GM03348 (cell line): ENCODE measurements at regions not wholly inside any gene's neighbourhood (a gene's known extent, or its start where the extent isn't known, plus 50 kb on each side); places are given as distances from the start of the nearest gene placed in this dataset.

Experiments
- DNase-seq: peaks from one replicate; pipeline ENCODE4 v3.0.0; 2012; ENCODE audit warnings: low spot score

DNA sequence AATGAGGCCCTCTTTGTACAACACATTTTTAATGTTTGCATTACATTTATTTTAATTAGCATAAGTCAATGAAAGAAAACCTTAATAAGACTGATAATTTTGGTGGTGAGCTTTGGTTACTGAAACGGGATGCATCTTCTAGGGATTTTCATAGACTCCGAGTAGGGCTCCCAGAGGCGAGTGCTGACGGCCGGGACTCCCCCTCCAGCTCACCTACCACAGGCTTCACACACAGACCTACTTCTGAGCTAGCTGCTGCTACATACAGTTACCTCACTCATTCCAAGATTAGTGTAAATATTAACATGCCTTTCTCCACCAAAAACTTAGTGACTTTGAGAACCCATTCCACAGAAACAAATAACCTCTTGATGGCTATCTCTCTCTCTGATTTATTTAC, 271.1 kb downstream of the GALR1 start:
- DNase-seq: no peak

GRCh38 chr18:77522051-77522675, 272.5 kb downstream of the GALR1 start:
- no peak for DNase-seq

- no peak for DNase-seq
These were observed 275.3 kb downstream of the GALR1 start for GRCh38 chr18:77524909-77525308.

- DNase-seq: no peak
These were observed 277.3 kb downstream of the GALR1 start for GRCh38 chr18:77526962-77527361.

GRCh38 chr18:77528872-77529271, 279.2 kb downstream of the GALR1 start:
- no peak for DNase-seq

- DNase-seq: no peak
These were observed 280.0 kb downstream of the GALR1 start for GRCh38 chr18:77529492-77530176.

- DNase-seq: no peak
These were observed 281.1 kb downstream of the GALR1 start for GRCh38 chr18:77530732-77531131.

DNA sequence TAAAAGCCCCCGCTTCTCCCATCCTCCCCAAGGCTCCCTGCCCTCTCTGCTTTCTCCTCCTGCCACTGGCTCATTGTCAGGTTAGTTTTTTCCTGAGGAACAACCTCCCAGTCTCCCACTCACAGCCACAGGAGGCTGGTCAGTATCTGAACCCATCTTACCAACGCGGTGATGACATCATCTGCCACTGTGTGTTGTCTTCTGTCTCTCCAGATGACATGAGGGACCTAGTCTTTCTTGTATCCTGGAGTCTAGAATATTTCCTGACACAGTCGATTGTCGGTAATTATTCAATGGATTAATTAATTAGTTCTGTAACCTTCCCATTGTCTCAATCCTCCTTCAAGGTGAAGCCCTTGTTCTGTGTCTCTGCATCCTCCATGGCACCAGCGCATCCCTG, 290.2 kb downstream of the GALR1 start:
- no peak for DNase-seq

DNA sequence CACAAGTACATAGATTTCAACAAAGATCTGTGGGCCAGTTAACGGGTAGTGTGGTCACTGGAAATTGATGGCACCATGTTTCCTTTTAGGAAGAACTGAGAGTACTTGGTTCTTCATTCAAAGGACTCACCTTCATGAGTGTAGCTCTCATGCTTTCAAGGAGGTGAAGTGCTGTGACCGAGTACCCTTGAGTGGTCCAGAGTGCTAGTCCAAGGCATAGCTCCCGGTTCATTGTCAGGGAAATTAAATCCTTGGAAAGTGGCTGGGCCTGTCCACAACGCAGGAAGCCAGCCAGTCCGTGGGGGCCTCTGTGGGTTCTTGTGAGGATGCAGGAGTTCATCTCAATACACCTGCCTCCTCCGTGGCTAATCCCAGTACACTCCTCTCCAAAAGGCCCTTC, 295.1 kb downstream of the GALR1 start:
- DNase-seq: no peak

DNA sequence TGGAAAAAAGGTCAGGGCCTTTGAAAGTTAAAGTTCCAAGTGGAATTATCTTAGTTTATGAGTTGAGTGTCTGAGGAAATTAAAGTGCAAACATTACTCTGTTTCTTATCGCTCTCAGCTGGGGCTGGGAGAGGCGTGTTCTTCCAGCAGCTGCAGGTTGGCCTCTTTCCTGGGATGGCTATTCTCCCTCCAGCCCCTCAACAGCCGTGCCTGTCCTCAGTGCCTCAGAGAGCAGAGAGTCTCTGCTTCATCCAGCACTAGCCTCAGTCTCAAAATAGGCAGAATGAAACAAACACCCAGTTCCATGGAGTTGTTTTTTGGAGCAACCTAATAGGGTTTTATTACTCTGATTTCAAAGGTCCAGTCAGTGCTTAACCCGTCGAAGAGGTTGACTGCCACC, 298.1 kb downstream of the GALR1 start:
- no peak for DNase-seq

GRCh38 chr18:77548790-77549420, 299.3 kb downstream of the GALR1 start:
- no peak for DNase-seq

GRCh38 chr18:77550625-77551024, 301.0 kb downstream of the GALR1 start:
- no peak for DNase-seq

GRCh38 chr18:77551055-77551454, 301.4 kb downstream of the GALR1 start:
- no peak for DNase-seq

DNA sequence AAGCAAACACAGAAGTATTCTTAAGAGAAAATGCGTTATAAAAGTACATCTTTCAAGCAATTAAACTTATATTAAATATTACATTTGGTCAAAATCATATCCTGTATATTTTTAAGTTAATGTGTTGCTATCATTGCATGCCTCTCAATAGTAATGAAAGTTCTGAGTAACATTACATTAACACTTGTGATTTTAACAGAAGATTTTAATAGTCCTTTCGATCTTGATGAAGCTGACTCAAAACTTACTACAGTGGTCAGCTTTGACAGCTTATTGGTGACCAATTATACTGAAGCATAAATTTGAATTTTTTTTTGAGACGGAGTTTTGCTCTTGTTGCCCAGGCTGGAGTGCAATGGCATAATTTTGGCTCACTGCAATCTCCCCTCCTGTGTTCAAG, 303.3 kb downstream of the GALR1 start:
- DNase-seq: no peak

DNA sequence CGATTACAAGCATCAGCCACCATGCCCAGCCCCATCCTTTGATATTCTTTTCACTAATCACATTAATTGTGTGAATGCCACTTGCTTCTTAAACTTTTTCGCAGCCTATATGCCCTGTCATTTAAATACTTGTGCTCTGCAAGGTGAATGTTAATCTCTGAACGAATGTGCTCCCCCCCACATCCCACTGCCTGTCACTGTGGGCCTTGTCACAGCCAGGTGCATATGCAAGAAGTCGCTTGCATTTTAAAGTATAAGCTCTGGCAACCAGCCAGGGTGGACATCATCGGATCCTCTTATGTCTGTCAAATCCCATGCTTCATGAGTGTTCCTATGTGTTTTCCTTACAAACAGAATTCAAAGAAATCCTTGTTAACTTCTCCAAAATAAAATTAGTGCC, 304.4 kb downstream of the GALR1 start:
- no peak for DNase-seq

- DNase-seq: no peak
These were observed 307.5 kb downstream of the GALR1 start for GRCh38 chr18:77557046-77557587.

GRCh38 chr18:77559274-77559910, 309.7 kb downstream of the GALR1 start:
- DNase-seq: no peak

- DNase-seq: no peak
These were observed 310.8 kb downstream of the GALR1 start for GRCh38 chr18:77560341-77560992.

DNA sequence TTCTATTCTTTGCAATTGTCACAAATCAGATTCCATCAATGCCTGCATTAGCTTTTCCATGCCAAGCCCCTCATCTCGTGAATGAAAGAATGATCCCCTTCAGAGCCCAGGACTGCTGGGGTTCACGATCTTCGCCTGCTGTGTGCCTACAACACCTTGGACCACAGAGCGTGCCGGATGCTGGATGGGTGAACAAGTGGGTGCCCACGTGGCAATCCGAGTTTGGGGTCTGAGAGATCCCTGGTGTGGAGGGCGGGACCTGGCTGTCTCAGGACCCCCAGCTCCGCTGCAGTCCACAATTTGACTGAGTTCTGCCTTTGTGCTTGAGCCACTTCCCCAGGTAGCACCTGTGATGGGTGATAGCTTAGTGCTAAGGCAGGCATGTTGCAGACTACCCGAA, 317.0 kb downstream of the GALR1 start:
- DNase-seq: no peak

DNA sequence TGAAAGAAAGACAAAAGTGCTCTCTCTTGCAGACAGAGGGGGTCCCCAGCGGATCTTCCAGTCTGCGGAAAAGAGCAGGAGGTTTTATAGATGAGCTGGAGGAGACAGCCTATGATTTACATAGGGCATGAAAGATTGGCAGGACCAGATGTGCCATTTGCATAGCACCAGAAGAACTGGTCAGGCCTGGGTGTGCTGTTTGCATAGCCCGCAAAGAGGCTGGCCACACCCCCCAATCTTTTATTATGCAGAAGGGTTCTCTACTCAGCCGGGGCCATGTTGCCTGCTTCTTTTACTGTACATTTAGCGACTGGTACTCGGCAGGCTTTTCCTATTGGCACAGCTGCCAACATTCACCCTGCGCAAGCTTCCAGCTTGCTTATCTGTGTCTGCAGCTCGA, 317.6 kb downstream of the GALR1 start:
- no peak for DNase-seq

DNA sequence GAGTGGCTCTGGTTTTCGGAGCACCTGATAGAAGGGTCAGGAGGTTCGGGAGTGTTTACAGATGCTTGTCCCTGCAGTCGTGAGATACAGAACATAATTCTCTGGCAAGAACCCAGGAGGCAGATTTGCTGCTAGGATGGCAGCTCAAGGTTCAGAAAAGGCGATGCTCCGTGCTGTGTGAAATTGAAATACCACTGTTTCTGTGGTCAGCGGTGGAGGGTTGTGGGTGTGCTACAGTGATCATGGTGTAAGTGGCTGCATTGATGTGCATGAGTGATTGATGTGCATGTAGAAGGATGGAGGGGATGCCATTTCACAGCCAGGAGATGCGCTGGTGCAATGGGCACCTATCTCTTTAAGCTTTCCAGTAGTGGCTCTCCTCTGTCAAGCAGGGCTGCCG, 322.1 kb downstream of the GALR1 start:
- DNase-seq: no peak

DNA sequence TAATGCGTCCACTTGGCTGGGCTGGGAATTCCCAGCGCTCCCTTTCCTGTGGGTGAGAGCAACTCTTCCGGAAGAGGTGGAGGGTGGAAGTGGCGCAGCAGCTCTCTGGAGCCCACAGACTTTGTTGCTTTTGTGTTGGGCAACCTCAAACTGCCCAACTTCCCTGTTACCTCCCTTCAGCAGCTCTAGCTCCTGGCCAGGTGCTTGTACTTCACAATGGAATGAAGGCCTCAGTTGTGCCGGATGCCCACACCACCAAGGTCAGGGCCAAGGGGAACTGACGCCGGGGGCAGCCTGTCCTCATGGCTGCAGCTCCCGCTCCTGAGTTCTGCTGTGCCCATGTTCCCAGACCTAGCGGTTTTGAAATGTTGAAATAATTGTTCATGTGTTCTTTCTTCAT, 322.9 kb downstream of the GALR1 start:
- no peak for DNase-seq
